Left forelimb (tissue), 1 donor: ENCODE measurements at regions not wholly inside any gene's neighbourhood (a gene's known extent, or its start where the extent isn't known, plus 50 kb on each side); places are given as distances from the start of the nearest gene placed in this dataset.

Experiments used
- DNase-seq: peaks from one replicate; pipeline ENCODE4 v3.0.0-alpha.2; 2018; ENCODE audit warnings: low spot score

DNA sequence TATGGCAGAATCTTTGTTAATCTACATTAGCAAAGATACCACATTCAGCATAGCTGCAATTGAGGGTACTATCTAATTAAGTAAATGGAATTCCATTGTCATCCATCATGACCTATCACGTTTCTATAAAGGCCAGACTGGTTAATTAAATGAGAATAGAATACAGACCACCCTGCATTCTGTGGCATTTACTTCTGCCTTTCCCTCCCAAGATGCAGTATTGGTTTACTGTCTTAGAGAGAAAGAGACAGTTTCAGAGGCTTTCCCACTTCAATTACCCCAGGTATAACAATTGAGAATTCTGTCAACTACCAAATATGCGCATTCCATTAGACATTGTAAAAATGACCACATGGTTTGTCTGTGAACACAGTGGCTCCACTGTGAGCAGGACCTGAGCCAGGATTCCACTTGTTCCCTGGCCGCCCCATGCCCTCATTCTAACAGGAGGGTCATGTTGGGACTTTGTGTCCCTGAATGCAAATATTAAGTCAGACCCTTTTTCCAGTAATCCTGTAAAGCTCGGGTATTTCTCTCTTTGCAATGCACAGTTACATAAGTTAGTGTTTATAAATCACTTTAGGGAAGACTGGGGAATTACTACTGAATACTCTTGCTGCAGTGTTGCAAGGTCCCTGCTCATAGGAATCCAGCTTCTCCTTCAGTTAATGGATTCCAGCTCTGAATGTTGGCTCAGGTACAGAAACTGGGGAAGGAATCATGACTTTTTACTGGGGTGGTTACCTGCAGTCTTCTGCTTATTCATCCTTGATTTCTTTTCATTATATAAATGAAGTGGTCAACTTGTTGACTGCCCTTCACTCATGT is 261.0 kb downstream of the PDGFC start:
- DNase-seq, result no peak

GRCh38 chr4:156705311-156705710 is 266.3 kb downstream of the PDGFC start:
- DNase-seq, result no peak

DNA sequence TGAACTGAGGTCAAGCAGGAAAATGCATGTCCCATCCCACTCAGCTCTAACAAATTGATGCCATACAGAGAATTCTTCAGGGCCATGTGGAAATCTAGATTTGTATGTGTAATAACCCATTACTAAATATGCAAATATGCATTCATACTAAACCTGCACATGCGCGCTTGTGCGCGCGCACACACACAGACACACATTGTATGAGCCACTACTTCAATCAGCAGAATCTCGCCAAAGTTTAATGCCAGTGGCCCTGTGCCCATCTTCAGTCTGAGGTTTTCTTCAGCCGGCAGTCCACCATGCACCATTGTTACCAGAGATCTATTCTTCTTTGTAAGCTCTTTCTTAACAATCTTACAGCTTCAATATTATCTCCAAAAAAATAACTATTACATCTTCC is 276.4 kb downstream of the PDGFC start:
- no peak for DNase-seq

GRCh38 chr4:156694413-156694812 is 277.2 kb downstream of the PDGFC start:
- no peak for DNase-seq

DNA sequence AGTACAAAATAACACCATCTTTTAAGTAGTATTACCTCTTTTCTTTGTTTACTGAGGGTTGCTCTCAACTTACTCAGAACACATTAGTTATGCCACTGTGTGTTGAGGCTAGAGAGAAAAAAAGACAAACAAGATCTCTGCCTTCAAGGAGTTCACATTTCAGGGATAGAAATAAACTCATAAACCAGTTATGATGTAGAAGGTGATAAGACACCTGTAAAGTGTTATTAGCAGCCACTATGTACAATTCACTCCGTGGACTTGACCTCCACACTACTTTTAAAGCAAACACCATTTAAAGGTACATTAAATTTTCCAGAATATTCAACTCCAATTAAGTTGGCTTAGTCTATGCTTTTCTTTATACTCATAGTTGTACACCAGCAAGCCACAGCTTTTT is 278.0 kb downstream of the PDGFC start:
- DNase-seq, result no peak

DNA sequence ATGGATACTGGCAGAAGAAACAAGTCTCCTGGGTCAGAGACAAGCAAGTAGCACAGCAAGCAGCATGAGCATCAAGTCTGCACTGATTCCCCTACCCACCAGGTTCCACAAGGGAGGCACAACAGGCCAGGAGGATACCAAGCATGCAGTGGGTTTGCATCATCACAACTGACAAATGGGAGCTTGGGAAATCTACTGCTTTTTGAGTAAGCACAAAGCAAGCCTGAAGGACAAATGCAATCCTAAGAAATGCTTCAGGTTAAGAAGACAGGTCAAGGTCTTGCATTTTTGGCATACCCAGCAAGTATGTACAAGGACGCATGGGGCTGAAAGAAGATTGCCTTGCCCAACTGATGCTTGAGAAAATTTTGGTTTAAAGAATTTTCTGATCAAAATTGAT is 279.6 kb downstream of the PDGFC start:
- DNase-seq, result no peak

GRCh38 chr4:156690572-156690971 is 281.0 kb downstream of the PDGFC start:
- DNase-seq, result no peak

DNA sequence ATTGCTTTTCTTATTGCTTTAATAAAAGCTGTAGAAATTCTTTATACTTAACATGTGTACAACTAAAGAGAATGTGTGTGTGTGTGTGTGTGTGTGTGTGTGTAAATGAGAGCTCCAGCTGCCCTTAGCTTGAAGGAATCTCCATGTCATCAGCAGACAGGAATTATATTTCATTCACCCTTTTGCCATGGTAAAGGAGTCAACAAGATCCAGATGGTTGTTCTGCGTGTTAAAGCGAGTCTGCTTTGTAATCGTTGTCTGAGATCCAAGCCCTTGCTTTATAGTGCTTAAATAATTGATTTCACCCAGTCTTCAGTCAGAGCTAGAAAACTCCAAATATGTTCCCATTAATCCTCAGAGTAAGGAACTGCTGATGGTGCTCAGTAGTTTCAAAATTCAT is 285.5 kb downstream of the PDGFC start:
- DNase-seq, result no peak

DNA sequence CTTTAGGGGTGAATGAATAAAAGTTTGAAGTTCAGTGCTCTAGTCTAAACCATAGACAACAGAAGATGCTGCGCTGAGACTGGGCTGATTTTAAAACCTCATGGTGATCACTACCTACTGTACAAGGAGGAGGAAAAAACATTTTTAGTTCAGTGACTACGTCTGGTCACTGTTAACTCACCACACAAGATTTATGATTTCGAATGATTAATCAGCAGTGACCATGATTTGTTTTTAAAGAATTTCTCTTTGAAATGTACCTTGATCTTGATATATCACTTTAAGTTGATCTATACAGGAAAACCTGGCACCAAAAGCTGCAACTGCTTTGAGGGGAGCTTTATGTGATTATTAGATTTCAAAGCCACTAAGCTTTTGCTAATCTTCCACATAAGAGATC is 286.3 kb downstream of the PDGFC start:
- DNase-seq, result no peak

- no peak for DNase-seq
These were observed 293.9 kb downstream of the PDGFC start for GRCh38 chr4:156677656-156678055.

DNA sequence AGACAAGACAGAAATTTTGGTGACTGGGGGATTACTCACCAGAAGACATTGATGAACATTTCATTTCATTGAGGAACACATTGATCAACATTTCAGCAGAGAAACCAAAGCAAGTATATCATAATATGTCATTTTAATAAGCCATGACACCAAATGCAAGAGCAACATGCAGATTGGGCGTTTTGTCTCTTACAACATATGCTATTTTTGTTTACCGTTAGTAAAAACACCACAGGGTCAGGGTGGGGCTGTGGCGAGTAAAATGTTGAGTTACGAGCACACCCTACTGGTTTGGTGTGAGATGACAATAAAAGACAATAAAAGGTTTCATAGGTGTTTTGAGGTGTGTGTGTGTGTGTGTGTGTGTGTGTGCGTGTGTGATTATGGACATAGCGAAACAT is 294.5 kb downstream of the PDGFC start:
- DNase-seq, result no peak

DNA sequence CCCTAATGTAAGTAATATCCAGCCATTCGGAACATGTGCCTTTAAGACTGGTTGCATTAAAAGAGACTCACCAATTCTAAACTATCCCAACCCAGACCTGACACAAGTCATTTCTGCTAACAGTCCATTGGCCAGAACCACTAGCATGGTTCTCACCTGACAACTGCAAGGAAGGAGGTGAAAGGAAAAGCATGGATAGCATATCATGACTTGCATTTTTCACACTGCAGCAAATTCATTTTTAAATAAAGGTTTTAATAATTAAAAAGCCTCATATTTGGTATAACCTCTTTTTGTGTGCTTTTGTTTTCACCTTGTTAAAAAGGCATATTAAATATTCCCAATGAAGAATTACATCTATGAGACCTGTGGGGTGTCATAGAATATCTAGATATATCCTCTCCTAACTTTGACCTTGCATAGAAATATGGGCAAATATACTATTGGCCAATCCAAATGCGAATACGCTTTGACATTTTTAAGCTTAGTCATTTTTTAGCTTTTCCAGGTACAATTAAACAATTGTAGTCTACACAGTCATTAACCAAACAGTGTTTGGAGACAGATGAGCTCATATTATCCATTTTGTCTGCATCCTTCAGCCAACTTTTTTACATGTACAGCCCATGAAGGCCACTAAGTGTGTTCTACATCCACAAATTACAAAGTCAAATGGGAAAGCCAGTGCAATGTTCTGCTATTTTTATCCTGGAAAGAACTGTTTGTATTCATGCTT is 295.3 kb downstream of the PDGFC start:
- no peak for DNase-seq

- DNase-seq, result no peak
These were observed 298.1 kb downstream of the PDGFC start for GRCh38 chr4:156673483-156673882.

GRCh38 chr4:156672492-156673305 is 298.9 kb downstream of the PDGFC start:
- DNase-seq, result no peak

DNA sequence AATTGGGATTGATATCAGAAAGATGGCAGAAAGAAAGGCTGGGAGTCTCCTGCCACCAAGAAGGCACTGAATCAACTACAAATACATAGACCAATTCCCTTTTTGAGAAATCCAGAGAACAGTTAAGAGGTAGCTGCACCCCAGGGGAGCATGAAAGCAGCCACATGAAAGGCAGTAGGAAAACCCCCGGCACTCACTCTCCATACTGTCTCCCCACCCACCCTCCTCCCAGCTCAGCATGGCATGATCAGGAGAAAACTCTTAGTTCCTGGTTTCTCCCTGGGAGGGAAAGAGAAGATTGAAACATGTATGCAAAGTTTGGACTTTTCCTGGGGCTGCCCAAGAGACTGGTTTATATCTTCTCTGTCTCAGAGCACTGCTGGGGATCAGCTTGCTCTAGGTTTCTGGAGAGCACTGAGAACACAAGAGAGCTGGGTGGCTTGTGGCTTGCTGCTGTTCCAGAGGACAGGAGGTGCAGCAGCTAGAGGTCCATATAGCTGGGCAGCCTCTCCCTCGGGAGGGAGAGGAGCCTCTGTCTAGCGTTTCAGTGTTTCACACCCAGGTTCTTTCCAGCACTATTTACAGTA is 305.7 kb downstream of the PDGFC start:
- DNase-seq, result no peak

DNA sequence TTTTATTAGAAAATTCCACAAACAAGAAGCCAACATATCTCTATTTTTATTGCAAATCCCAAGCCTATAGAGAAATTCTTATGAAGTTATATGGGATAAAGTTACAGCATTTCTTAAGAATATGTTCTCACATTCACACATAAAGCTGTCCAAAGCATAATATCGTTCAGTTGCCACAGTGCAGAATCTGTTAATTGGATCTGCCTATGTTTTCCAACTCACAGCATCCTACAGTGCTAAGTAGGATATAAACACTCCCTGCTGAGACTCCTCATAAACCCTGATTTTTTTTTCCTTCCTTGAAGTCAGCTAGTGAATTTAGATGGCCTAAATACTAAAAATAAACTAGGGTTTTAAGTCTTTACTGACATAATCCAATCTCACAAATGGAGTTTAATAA is 307.9 kb downstream of the PDGFC start:
- no peak for DNase-seq

- DNase-seq, result no peak
These were observed 308.7 kb downstream of the PDGFC start for GRCh38 chr4:156662921-156663320.

DNA sequence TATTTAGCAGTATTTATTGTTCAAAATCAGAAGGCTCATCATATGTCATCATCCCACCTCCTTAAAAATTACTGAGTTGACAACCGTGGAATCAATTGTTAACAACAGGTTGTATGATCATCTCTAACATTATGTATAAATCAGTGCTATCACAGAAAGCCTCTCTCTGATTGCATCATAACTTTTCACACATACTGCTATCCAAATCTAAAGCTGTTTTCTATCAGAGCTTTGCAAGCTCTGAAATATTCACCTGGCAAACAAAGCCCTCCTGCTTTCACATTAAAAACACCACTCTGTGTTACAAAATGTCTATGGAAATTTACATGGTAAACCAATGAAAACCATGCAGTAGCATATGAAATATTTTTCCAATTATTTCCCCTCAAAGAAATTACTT is 310.0 kb downstream of the PDGFC start:
- DNase-seq, result no peak

GRCh38 chr4:156660465-156660864 is 311.1 kb downstream of the PDGFC start:
- DNase-seq, result no peak

- DNase-seq, result no peak
These were observed 311.6 kb downstream of the PDGFC start for GRCh38 chr4:156659983-156660382.

GRCh38 chr4:156659570-156659969 is 312.0 kb downstream of the PDGFC start:
- no peak for DNase-seq

- no peak for DNase-seq
These were observed 314.7 kb downstream of the PDGFC start for GRCh38 chr4:156656896-156657295.
